ENCODE measurements at regions not wholly inside any gene's neighbourhood (a gene's known extent, or its start where the extent isn't known, plus 50 kb on each side); places are given as distances from the start of the nearest gene placed in this dataset.
"Not testable (repeated sequence)": the region's sequence is repeated elsewhere in the genome, so short reads cannot be mapped to it uniquely, and the experiment has no call there.

- H3K9me3 Mint-ChIP-seq = peaks cover 0 to 29% (median 11%) of the 10 kb centered on the region in 6 donors
- DNase-seq; H3K4me3 Mint-ChIP-seq; H3K27me3 Mint-ChIP-seq (ENCODE audit: low read depth in 3 of 3); H3K27ac Mint-ChIP-seq; H3K36me3 Mint-ChIP-seq; H3K4me1 Mint-ChIP-seq: not testable (repeated sequence)
These were observed 927.9 kb downstream of the PLA2G4A start for GRCh38 chr1:187756684-187757083.

- no peak overlapping the region for H3K4me3 Mint-ChIP-seq
- H3K4me1 Mint-ChIP-seq = no peaks in the 10 kb centered on the region
- no peaks in the 10 kb centered on the region for H3K36me3 Mint-ChIP-seq
- no peak for DNase-seq
- H3K9me3 Mint-ChIP-seq = peaks cover 6 to 26% (median 21%) of the 10 kb centered on the region in 6 donors
- no peak overlapping the region for H3K27ac Mint-ChIP-seq
- peaks cover 0 to 3% (median 0%) of the 10 kb centered on the region in 3 donors for H3K27me3 Mint-ChIP-seq (ENCODE audit: low read depth in 3 of 3)
These were observed 931.1 kb downstream of the PLA2G4A start for GRCh38 chr1:187759825-187760333.

- DNase-seq = no peak
- H3K4me3 Mint-ChIP-seq = no peak overlapping the region
- H3K9me3 Mint-ChIP-seq = peaks cover 15 to 35% (median 28%) of the 10 kb centered on the region in 6 donors
- H3K4me1 Mint-ChIP-seq = no peaks in the 10 kb centered on the region
- H3K27ac Mint-ChIP-seq = no peak overlapping the region
- peaks cover 0 to 4% (median under 1%) of the 10 kb centered on the region in 3 donors for H3K36me3 Mint-ChIP-seq
- no peaks in the 10 kb centered on the region for H3K27me3 Mint-ChIP-seq (ENCODE audit: low read depth in 3 of 3)
These were observed 933.4 kb downstream of the PLA2G4A start for GRCh38 chr1:187762118-187762517.

- peaks cover 0 to 2% (median 1%) of the 10 kb centered on the region in 3 donors for H3K27me3 Mint-ChIP-seq (ENCODE audit: low read depth in 3 of 3)
- no peak overlapping the region for H3K27ac Mint-ChIP-seq
- H3K4me1 Mint-ChIP-seq = no peaks in the 10 kb centered on the region
- peaks cover 18 to 40% (median 35%) of the 10 kb centered on the region in 6 donors for H3K9me3 Mint-ChIP-seq
- H3K36me3 Mint-ChIP-seq = peaks cover 0 to 4% (median 3%) of the 10 kb centered on the region in 3 donors
- H3K4me3 Mint-ChIP-seq = no peak overlapping the region
- no peak for DNase-seq
These were observed 934.7 kb downstream of the PLA2G4A start for GRCh38 chr1:187763465-187763864.

- H3K4me3 Mint-ChIP-seq = no peak overlapping the region
- no peak for DNase-seq
- H3K4me1 Mint-ChIP-seq = no peaks in the 10 kb centered on the region
- peaks cover 0 to 4% (median 3%) of the 10 kb centered on the region in 3 donors for H3K36me3 Mint-ChIP-seq
- peaks cover 0 to 2% (median 1%) of the 10 kb centered on the region in 3 donors for H3K27me3 Mint-ChIP-seq (ENCODE audit: low read depth in 3 of 3)
- no peak overlapping the region for H3K27ac Mint-ChIP-seq
- peaks cover 18 to 40% (median 35%) of the 10 kb centered on the region in 6 donors for H3K9me3 Mint-ChIP-seq
These were observed 935.2 kb downstream of the PLA2G4A start for GRCh38 chr1:187763976-187764375.

GRCh38 chr1:187771396-187771795 lies 942.6 kb downstream of the PLA2G4A start:
- Mint-ChIP-seq H3K4me3 (no peak overlapping the region), H3K36me3 (peaks cover 0 to 3% (median 0%) of the 10 kb centered on the region in 3 donors), H3K27ac (no peak overlapping the region), H3K27me3 (ENCODE audit: low read depth in 3 of 3) (peaks cover 1 to 3% (median 2%) of the 10 kb centered on the region in 3 donors), H3K4me1 (no peaks in the 10 kb centered on the region), H3K9me3 (peaks cover 9 to 59% (median 29%) of the 10 kb centered on the region in 6 donors)
- no peak for DNase-seq

GRCh38 chr1:187773168-187773567 lies 944.4 kb downstream of the PLA2G4A start:
- H3K4me3 Mint-ChIP-seq = no peak overlapping the region
- peaks cover 0 to 3% (median 0%) of the 10 kb centered on the region in 3 donors for H3K27me3 Mint-ChIP-seq (ENCODE audit: low read depth in 3 of 3)
- no peaks in the 10 kb centered on the region for H3K36me3 Mint-ChIP-seq
- H3K4me1 Mint-ChIP-seq = no peaks in the 10 kb centered on the region
- DNase-seq = no peak
- no peak overlapping the region for H3K27ac Mint-ChIP-seq
- H3K9me3 Mint-ChIP-seq = peaks cover 6 to 47% (median 24%) of the 10 kb centered on the region in 6 donors

- H3K27ac Mint-ChIP-seq = no peak overlapping the region
- no peak for DNase-seq
- H3K9me3 Mint-ChIP-seq = peaks cover 19 to 45% (median 23%) of the 10 kb centered on the region in 6 donors
- no peaks in the 10 kb centered on the region for H3K36me3 Mint-ChIP-seq
- H3K4me3 Mint-ChIP-seq = no peak overlapping the region
- H3K4me1 Mint-ChIP-seq = no peaks in the 10 kb centered on the region
- peaks cover 0 to 2% (median 0%) of the 10 kb centered on the region in 3 donors for H3K27me3 Mint-ChIP-seq (ENCODE audit: low read depth in 3 of 3)
These were observed 959.0 kb downstream of the PLA2G4A start for GRCh38 chr1:187787736-187788135.

GRCh38 chr1:187788718-187789117 lies 960.0 kb downstream of the PLA2G4A start:
- peaks cover 0 to 2% (median 0%) of the 10 kb centered on the region in 3 donors for H3K27me3 Mint-ChIP-seq (ENCODE audit: low read depth in 3 of 3)
- no peaks in the 10 kb centered on the region for H3K36me3 Mint-ChIP-seq
- peaks cover 11 to 44% (median 19%) of the 10 kb centered on the region in 6 donors for H3K9me3 Mint-ChIP-seq
- H3K27ac Mint-ChIP-seq = no peak overlapping the region
- H3K4me3 Mint-ChIP-seq = no peak overlapping the region
- DNase-seq = no peak
- no peaks in the 10 kb centered on the region for H3K4me1 Mint-ChIP-seq

GRCh38 chr1:187790724-187791123 lies 962.0 kb downstream of the PLA2G4A start:
- H3K4me3 Mint-ChIP-seq = no peak overlapping the region
- no peaks in the 10 kb centered on the region for H3K4me1 Mint-ChIP-seq
- H3K9me3 Mint-ChIP-seq = peaks cover 2 to 25% (median 10%) of the 10 kb centered on the region in 6 donors
- DNase-seq = no peak
- H3K36me3 Mint-ChIP-seq = no peaks in the 10 kb centered on the region
- H3K27me3 Mint-ChIP-seq (ENCODE audit: low read depth in 3 of 3) = no peaks in the 10 kb centered on the region
- H3K27ac Mint-ChIP-seq = no peak overlapping the region

GRCh38 chr1:187794561-187794960 lies 965.8 kb downstream of the PLA2G4A start:
- peaks cover 0 to 2% (median 0%) of the 10 kb centered on the region in 3 donors for H3K27me3 Mint-ChIP-seq (ENCODE audit: low read depth in 3 of 3)
- no peak for DNase-seq
- no peak overlapping the region for H3K27ac Mint-ChIP-seq
- no peak overlapping the region for H3K4me3 Mint-ChIP-seq
- H3K4me1 Mint-ChIP-seq = no peaks in the 10 kb centered on the region
- no peaks in the 10 kb centered on the region for H3K36me3 Mint-ChIP-seq
- H3K9me3 Mint-ChIP-seq = peaks cover 7 to 37% (median 12%) of the 10 kb centered on the region in 6 donors

GRCh38 chr1:187809549-187809948 lies 980.8 kb downstream of the PLA2G4A start:
- Mint-ChIP-seq H3K9me3 (peaks cover 9 to 16% (median 11%) of the 10 kb centered on the region in 6 donors), H3K27me3 (ENCODE audit: low read depth in 3 of 3) (no peaks in the 10 kb centered on the region), H3K36me3 (no peaks in the 10 kb centered on the region), H3K4me3 (no peak overlapping the region), H3K4me1 (no peaks in the 10 kb centered on the region), H3K27ac (no peak overlapping the region)
- DNase-seq = no peak

GRCh38 chr1:187816646-187817045 lies 987.9 kb downstream of the PLA2G4A start:
- H3K4me3 Mint-ChIP-seq = no peak overlapping the region
- no peak overlapping the region for H3K27ac Mint-ChIP-seq
- no peaks in the 10 kb centered on the region for H3K4me1 Mint-ChIP-seq
- H3K9me3 Mint-ChIP-seq = peaks cover 6 to 46% (median 36%) of the 10 kb centered on the region in 6 donors
- no peak for DNase-seq
- peaks cover 0 to 8% (median 0%) of the 10 kb centered on the region in 3 donors for H3K36me3 Mint-ChIP-seq
- no peaks in the 10 kb centered on the region for H3K27me3 Mint-ChIP-seq (ENCODE audit: low read depth in 3 of 3)

GRCh38 chr1:187817782-187818181 lies 989.0 kb downstream of the PLA2G4A start:
- no peak for DNase-seq
- H3K9me3 Mint-ChIP-seq = peaks cover 9 to 55% (median 44%) of the 10 kb centered on the region in 6 donors
- H3K4me3 Mint-ChIP-seq = no peak overlapping the region
- peaks cover 0 to 8% (median 0%) of the 10 kb centered on the region in 3 donors for H3K36me3 Mint-ChIP-seq
- H3K27me3 Mint-ChIP-seq (ENCODE audit: low read depth in 3 of 3) = no peaks in the 10 kb centered on the region
- no peak overlapping the region for H3K27ac Mint-ChIP-seq
- H3K4me1 Mint-ChIP-seq = no peaks in the 10 kb centered on the region

- no peak for DNase-seq
- H3K4me3 Mint-ChIP-seq = no peak overlapping the region
- no peaks in the 10 kb centered on the region for H3K27me3 Mint-ChIP-seq (ENCODE audit: low read depth in 3 of 3)
- H3K9me3 Mint-ChIP-seq = peaks cover 10 to 57% (median 45%) of the 10 kb centered on the region in 6 donors
- H3K27ac Mint-ChIP-seq = no peak overlapping the region
- no peaks in the 10 kb centered on the region for H3K4me1 Mint-ChIP-seq
- H3K36me3 Mint-ChIP-seq = peaks cover 0 to 8% (median 0%) of the 10 kb centered on the region in 3 donors
These were observed 990.3 kb downstream of the PLA2G4A start for GRCh38 chr1:187819086-187819485.
